K562 (cell line): ENCODE measurements at regions not wholly inside any gene's neighbourhood (a gene's known extent, or its start where the extent isn't known, plus 50 kb on each side); places are given as distances from the start of the nearest gene placed in this dataset.
A peak's percentile ranks its signal among the peaks of the same experiment; 100 is the strongest.

Experiments
- ATAC-seq: fragments of 200-7000 bp; cut with Tn5 transposase; 3 replicates; pipeline ENCODE4 v1.9.1; 2020; ENCODE audit warnings: moderate library complexity
- BruUV-seq: library from RNA; stranded (reverse); fragments of 400-500 nt; replicated peaks from 2 replicates; lab custom pipeline; 2021; lab: Mats Ljungman, UMichigan
- CTCF ChIA-PET: fragments of 300-600 bp; formaldehyde crosslinking; extraction: SDS; loops from one replicate; lab custom pipeline; 2021; ENCODE audit warnings: low intra/inter-chr PET ratio; lab: Yijun Ruan, JAX
- POLR2A ChIA-PET: fragments of 300-600, 350-650 bp; sonication (Branson Sonifier 250); formaldehyde crosslinking; extraction: SDS; loops from one replicate; lab custom pipeline; 2021; ENCODE audit warnings: antibody characterized with exemption, inconsistent platforms; lab: Yijun Ruan, JAX
- DNase-seq, 4 experiments: peaks; one replicate each; pipeline versions ENCODE4 v3.0.0 to v3.0.0-alpha.2; 2011 to 2018; ENCODE audit warnings: low spot score in 3 of 4, mixed read lengths in 3 of 4; ENCODE audit errors: extremely low read depth in 1 of 4
- FAIRE-seq: peaks from 2 replicates; lab custom pipeline; 2011; peaks lifted over from hg19 to GRCh38; lab: Jason Lieb, UNC
- H2AFZ ChIP-seq: 2 replicates; pipeline ENCODE4 v1.6.0; 2011; ENCODE audit warnings: low read depth, low read length, control low read depth, inconsistent platforms
- H3K27ac ChIP-seq: fragments of 200-600 bp; 3 replicates; pipeline ENCODE4 v1.8.0; 2011; ENCODE audit warnings: low read depth, mild to moderate bottlenecking, control low read depth, inconsistent platforms, low read length, moderate library complexity, mixed read lengths; ENCODE audit errors: extremely low read depth
- H3K27me3 ChIP-seq, 2 experiments: fragments of 300-600 bp in 1 of 2; 2 replicates in 1 of 2; 3 replicates in 1 of 2; pipeline versions ENCODE4 v1.6.0 to v1.8.0; 2011; ENCODE audit warnings: inconsistent platforms in 2 of 2, low read length in 2 of 2, mild to moderate bottlenecking in 1 of 2, mixed read lengths in 1 of 2, moderate library complexity in 1 of 2; ENCODE audit not compliant: control insufficient read depth in 2 of 2, insufficient read depth in 2 of 2
- H3K36me3 ChIP-seq: fragments of 300-600 bp; 3 replicates; pipeline ENCODE4 v1.8.0; 2011; ENCODE audit warnings: mild to moderate bottlenecking, low read length, inconsistent platforms; ENCODE audit not compliant: control insufficient read depth, insufficient read depth
- H3K4me1 ChIP-seq, 2 experiments: fragments of 200-600 bp in 1 of 2; replicated peaks in 1 of 2; 2 replicates in 1 of 2; 3 replicates in 1 of 2; pipeline versions ENCODE4 v1.5.1 to v1.8.0; 2011; ENCODE audit warnings: inconsistent platforms in 2 of 2, low read length in 2 of 2, mild to moderate bottlenecking in 1 of 2, mixed read lengths in 1 of 2, moderate library complexity in 1 of 2; ENCODE audit not compliant: control insufficient read depth in 2 of 2, insufficient read depth in 2 of 2
- H3K4me2 ChIP-seq: 2 replicates; pipeline ENCODE4 v1.6.1; 2011; ENCODE audit warnings: low read length, control low read depth, inconsistent platforms, mixed read lengths; ENCODE audit not compliant: insufficient read depth
- H3K4me3 ChIP-seq: fragments of 200-600 bp; sonication (generic), shearing (Covaris generic); 2 replicates; pipeline ENCODE4 v1.5.1; 2016; ENCODE audit warnings: control low read depth, inconsistent platforms
- H3K79me2 ChIP-seq: fragments of 200-600 bp; 3 replicates; pipeline ENCODE4 v1.8.0; 2011; ENCODE audit warnings: low read length, inconsistent platforms; ENCODE audit not compliant: control insufficient read depth, insufficient read depth
- H3K9ac ChIP-seq, 2 experiments: 2 replicates each; pipeline versions ENCODE4 v1.6.0 to v1.6.1; 2011; ENCODE audit warnings: low read depth in 2 of 2, low read length in 2 of 2, control low read depth in 1 of 2, inconsistent platforms in 1 of 2, mild to moderate bottlenecking in 1 of 2, mixed read lengths in 1 of 2; ENCODE audit not compliant: insufficient read depth in 1 of 2
- H3K9me1 ChIP-seq: one replicate; pipeline ENCODE4 v1.6.0; 2011; ENCODE audit warnings: inconsistent platforms, mild to moderate bottlenecking, low read length, moderate library complexity; ENCODE audit not compliant: control insufficient read depth, insufficient read depth
- H3K9me3 ChIP-seq: replicated peaks from 2 replicates; pipeline ENCODE4 v1.5.1; 2011; ENCODE audit warnings: low read depth, low read length, inconsistent platforms; ENCODE audit not compliant: control insufficient read depth, insufficient read depth
- H4K20me1 ChIP-seq: replicated peaks from 2 replicates; pipeline ENCODE4 v1.6.1; 2011; ENCODE audit warnings: low read length, inconsistent platforms, mixed read lengths; ENCODE audit not compliant: control insufficient read depth, insufficient read depth
- AFF1 ChIP-seq, 2 experiments: fragments of 450-650 bp; IDR thresholded peaks; 2 replicates each; pipeline ENCODE4 v1.6.1; 2018; ENCODE audit warnings: mild to moderate bottlenecking in 2 of 2, low read depth in 1 of 2; ENCODE audit not compliant: partially characterized antibody in 2 of 2
- BCOR ChIP-seq: fragments of 450-650 bp; IDR thresholded peaks from 2 replicates; pipeline ENCODE4 v1.6.1; 2016
- DNMT1 ChIP-seq: fragments of 450-650 bp; IDR thresholded peaks from 2 replicates; pipeline ENCODE4 v1.6.1; 2016; ENCODE audit warnings: antibody characterized with exemption, mild to moderate bottlenecking
- ETS1 ChIP-seq: conservative IDR thresholded peaks from 2 replicates; pipeline ENCODE4 v1.6.1; 2011; ENCODE audit warnings: low read depth, mild to moderate bottlenecking, low read length; ENCODE audit not compliant: control insufficient read depth
- MECOM ChIP-seq: fragments of 250-450 bp; sonication (Bioruptor Pico); IDR thresholded peaks from 2 replicates; pipeline ENCODE4 v1.8.0; 2022; ENCODE audit warnings: inconsistent platforms
- NFIC ChIP-seq: fragments of 450-650 bp; IDR thresholded peaks from 2 replicates; pipeline ENCODE4 v1.6.1; 2017; ENCODE audit warnings: mild to moderate bottlenecking, inconsistent platforms
- SRSF9 ChIP-seq: fragments of 200-400 bp; formaldehyde crosslinking; IDR thresholded peaks from 2 replicates; pipeline ENCODE4 v1.6.1; 2017; ENCODE audit warnings: low read depth, low read length, borderline replicate concordance
- YBX1 ChIP-seq: fragments of 450-650 bp; IDR thresholded peaks from 2 replicates; pipeline ENCODE4 v1.7.1; 2016; ENCODE audit warnings: mild to moderate bottlenecking
- ZNF561 ChIP-seq: fragments of 450-650 bp; formaldehyde crosslinking; conservative IDR thresholded peaks from 2 replicates; pipeline ENCODE4 v1.4.0; 2020; ENCODE audit warnings: mild to moderate bottlenecking, moderate library complexity
- WGBS: fragments of 100-300 bp; shearing (Covaris generic); methylation state at CpG from one replicate; pipeline ENCODE4 v1.1.6; 2016; ENCODE audit warnings: low coverage, mixed read lengths; ENCODE audit not compliant: insufficient coverage; ENCODE audit errors: missing lambda C conversion rate; 5-methylcytosine and 5-hydroxymethylcytosine counted together
- in situ Hi-C: fragments of 300-500 bp; cut with MboI; formaldehyde crosslinking; loops from 4 replicates; pipeline ENCODE4 v1.15.0; 2018; ENCODE audit warnings: inconsistent platforms, mixed read lengths
- intact Hi-C: fragments of 100-400 bp; cut with micrococcal nuclease; formaldehyde crosslinking; loops from 2 replicates; pipeline ENCODE4 v1.14.2; 2022
- TF ChIP-seq, protein P1 (sequence below): fragments of 450-650 bp; formaldehyde crosslinking; IDR thresholded peaks from 2 replicates; pipeline ENCODE4 v1.4.0; 2020; ENCODE audit warnings: mild to moderate bottlenecking, moderate library complexity

- ChIA-PET CTCF (no interaction called here), POLR2A (no interaction called here)
- Histone ChIP-seq H3K36me3 (no peaks in the 10 kb centered on the region), H3K4me3 (no peak overlapping the region), H3K9ac (no peak overlapping the region), H3K79me2 (no peaks in the 10 kb centered on the region), H2AFZ (no peak overlapping the region), H3K9me3 (no peaks in the 10 kb centered on the region), H3K9me1 (no peaks in the 10 kb centered on the region), H3K4me2 (no peak overlapping the region), H3K4me1 (no peaks in the 10 kb centered on the region), H3K27ac (no peak overlapping the region), H3K27me3 (no peaks in the 10 kb centered on the region), H4K20me1 (no peaks in the 10 kb centered on the region)
- WGBS: 0% methylated on average over 3 of the region's 3 CpGs
- FAIRE-seq (no peak), DNase-seq (peak in 1 of 4 experiments; percentile 5), ATAC-seq (no peak)
- BruUV-seq: no TSS peak
- intact Hi-C loops: no loop called here
- TF ChIP-seq BCOR (no peak), YBX1 (no peak), NFIC (peak; percentile 44), ETS1 (no peak), ZNF561 (CRISPR knock-in tag) (no peak), MECOM (CRISPR knock-in tag) (no peak), DNMT1 (no peak), AFF1 (IDR thresholded peaks at IDR 0.05; ENCODE audit: low read depth in 1 of 2, partially characterized antibody in 2 of 2) (peak in 1 of 2 experiments; percentile 76), SRSF9 (no peak)
- TF ChIP-seq, protein P1, sequence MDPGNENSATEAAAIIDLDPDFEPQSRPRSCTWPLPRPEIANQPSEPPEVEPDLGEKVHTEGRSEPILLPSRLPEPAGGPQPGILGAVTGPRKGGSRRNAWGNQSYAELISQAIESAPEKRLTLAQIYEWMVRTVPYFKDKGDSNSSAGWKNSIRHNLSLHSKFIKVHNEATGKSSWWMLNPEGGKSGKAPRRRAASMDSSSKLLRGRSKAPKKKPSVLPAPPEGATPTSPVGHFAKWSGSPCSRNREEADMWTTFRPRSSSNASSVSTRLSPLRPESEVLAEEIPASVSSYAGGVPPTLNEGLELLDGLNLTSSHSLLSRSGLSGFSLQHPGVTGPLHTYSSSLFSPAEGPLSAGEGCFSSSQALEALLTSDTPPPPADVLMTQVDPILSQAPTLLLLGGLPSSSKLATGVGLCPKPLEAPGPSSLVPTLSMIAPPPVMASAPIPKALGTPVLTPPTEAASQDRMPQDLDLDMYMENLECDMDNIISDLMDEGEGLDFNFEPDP (CRISPR knock-in tag): no peak
- in situ Hi-C loops: no loop called here
These were observed 479.9 kb upstream of the RBFOX1 start for GRCh38 chr16:6852643-6853225.
